HCT116 (cell line): ENCODE measurements at regions not wholly inside any gene's neighbourhood (a gene's known extent, or its start where the extent isn't known, plus 50 kb on each side); places are given as distances from the start of the nearest gene placed in this dataset.

Experiments
- ATAC-seq: fragments of 200-7000 bp; cut with Tn5 transposase; 2 replicates; pipeline ENCODE4 v1.9.1; 2020; ENCODE audit warnings: mild to moderate bottlenecking, moderate library complexity
- BruUV-seq: library from RNA; stranded (reverse); fragments of 400-500 nt; replicated peaks from 2 replicates; lab custom pipeline; 2021; lab: Mats Ljungman, UMichigan
- CTCF ChIA-PET: fragments of 300-600 bp; sonication (Branson Sonifier 250); formaldehyde crosslinking; loops from one replicate; lab custom pipeline; 2021; ENCODE audit warnings: antibody characterized with exemption; lab: Charles Lee
- POLR2A ChIA-PET: fragments of 300-600, 350-600 bp; sonication (Branson Sonifier 250); formaldehyde crosslinking; loops from one replicate; lab custom pipeline; 2021; ENCODE audit warnings: antibody characterized with exemption; lab: Charles Lee
- RAD21 ChIA-PET, 2 experiments: fragments of 300-600 bp; sonication (Branson Sonifier 250); formaldehyde crosslinking; loops; one replicate each; lab custom pipeline; 2023; ENCODE audit warnings: low total read pairs in 2 of 2; ENCODE audit not compliant: uncharacterized antibody in 2 of 2, unreplicated experiment in 2 of 2, low non-redundant PET in 1 of 2; lab: Charles Lee
- DNase-seq: peaks from one replicate; pipeline ENCODE4 v3.0.0-alpha.2; 2010; ENCODE audit warnings: low read depth, low spot score
- H2AFZ ChIP-seq: fragments of 200-600 bp; shearing (Covaris generic), sonication (generic); 2 replicates; pipeline ENCODE4 v1.6.1; 2017; ENCODE audit warnings: low read depth, mixed run types, mixed read lengths, antibody characterized with exemption, low read length; ENCODE audit not compliant: poor library complexity, severe bottlenecking
- H3K27ac ChIP-seq: 2 replicates; pipeline ENCODE4 v1.5.1; 2012; ENCODE audit warnings: low read depth, low read length
- H3K27me3 ChIP-seq: fragments of 200-600 bp; sonication (generic); 2 replicates; pipeline ENCODE4 v1.6.1; 2016; ENCODE audit warnings: mixed run types, low read length, mixed read lengths; ENCODE audit not compliant: insufficient read depth
- H3K36me3 ChIP-seq, 2 experiments: fragments of 200-500 bp in 1 of 2; fragments of 200-600 bp in 1 of 2; sonication (Bioruptor generic) in 1 of 2; sonication (generic) in 1 of 2; 2 replicates each; pipeline versions ENCODE4 v1.5.1 to v1.6.1; 2014 to 2016; ENCODE audit warnings: low read length in 2 of 2, inconsistent platforms in 1 of 2, mixed read lengths in 1 of 2, mixed run types in 1 of 2; ENCODE audit not compliant: insufficient read depth in 2 of 2, control insufficient read depth in 1 of 2
- H3K4me1 ChIP-seq, 2 experiments: fragments of 200-600 bp in 1 of 2; sonication (generic) in 1 of 2; 2 replicates each; pipeline versions ENCODE4 v1.5.1 to v1.6.1; 2012 to 2017; ENCODE audit warnings: low read length in 2 of 2, inconsistent platforms in 1 of 2, mild to moderate bottlenecking in 1 of 2, mixed read lengths in 1 of 2, mixed run types in 1 of 2, moderate library complexity in 1 of 2; ENCODE audit not compliant: insufficient read depth in 2 of 2, control insufficient read depth in 1 of 2
- H3K4me2 ChIP-seq: fragments of 200-600 bp; sonication (generic); 2 replicates; pipeline ENCODE4 v1.6.1; 2017; ENCODE audit warnings: mixed run types, low read length, mixed read lengths
- H3K4me3 ChIP-seq, 2 experiments: fragments of 200-600 bp in 1 of 2; sonication (generic) in 1 of 2; replicated peaks in 1 of 2; 2 replicates each; pipeline ENCODE4 v1.5.1; 2011 to 2016; ENCODE audit warnings: low read length in 2 of 2, control low read depth in 1 of 2, low read depth in 1 of 2, mild to moderate bottlenecking in 1 of 2, mixed read lengths in 1 of 2, mixed run types in 1 of 2
- H3K79me2 ChIP-seq: fragments of 200-600 bp; sonication (generic); 2 replicates; pipeline ENCODE4 v1.6.1; 2017; ENCODE audit warnings: mild to moderate bottlenecking, mixed run types, low read length, moderate library complexity, mixed read lengths; ENCODE audit not compliant: insufficient read depth
- H3K9ac ChIP-seq: fragments of 200-600 bp; sonication (generic); 2 replicates; pipeline ENCODE4 v1.6.1; 2016; ENCODE audit warnings: low read length, mixed read lengths
- H3K9me2 ChIP-seq: fragments of 200-600 bp; sonication (generic), shearing (Covaris generic); 2 replicates; pipeline ENCODE4 v1.6.1; 2017; ENCODE audit warnings: mixed run types, mild to moderate bottlenecking, moderate library complexity; ENCODE audit not compliant: insufficient read depth
- H3K9me3 ChIP-seq, 2 experiments: fragments of 200-500 bp in 1 of 2; fragments of 200-600 bp in 1 of 2; sonication (Bioruptor generic) in 1 of 2; sonication (generic) in 1 of 2; 2 replicates each; pipeline ENCODE4 v1.6.1; 2014 to 2017; ENCODE audit warnings: low read length in 2 of 2, mixed read lengths in 2 of 2, inconsistent platforms in 1 of 2, low read depth in 1 of 2, mild to moderate bottlenecking in 1 of 2, mixed run types in 1 of 2, moderate library complexity in 1 of 2; ENCODE audit not compliant: control insufficient read depth in 1 of 2, insufficient read depth in 1 of 2
- H4K20me1 ChIP-seq: fragments of 200-600 bp; sonication (generic), shearing (Covaris generic); 2 replicates; pipeline ENCODE4 v1.6.1; 2017; ENCODE audit warnings: mixed run types, mild to moderate bottlenecking, moderate library complexity; ENCODE audit not compliant: insufficient read depth
- ATF3 ChIP-seq: IDR thresholded peaks from 2 replicates; pipeline ENCODE4 v1.6.1; 2012
- EZH2 ChIP-seq: fragments of 200-600 bp; sonication (generic); IDR thresholded peaks from 2 replicates; pipeline ENCODE4 v1.6.1; 2017; ENCODE audit warnings: antibody characterized with exemption, mixed run types
- JUND ChIP-seq: IDR thresholded peaks from 2 replicates; pipeline ENCODE4 v1.6.1; 2012
- SIN3A ChIP-seq: IDR thresholded peaks from 2 replicates; pipeline ENCODE4 v1.6.1; 2012; ENCODE audit warnings: low read depth
- SRF ChIP-seq: IDR thresholded peaks from 2 replicates; pipeline ENCODE4 v1.6.1; 2012; ENCODE audit warnings: low read depth
- ZBTB33 ChIP-seq: IDR thresholded peaks from 2 replicates; pipeline ENCODE4 v1.6.1; 2011; ENCODE audit warnings: mild to moderate bottlenecking, low read length, moderate library complexity; ENCODE audit not compliant: insufficient replicate concordance; ENCODE audit errors: extremely low read depth
- ZFX ChIP-seq: fragments of 450-650 bp; IDR thresholded peaks from 2 replicates; pipeline ENCODE4 v1.6.1; 2017
- ZNF274 ChIP-seq: fragments of 200-500 bp; sonication (Bioruptor generic); IDR thresholded peaks from 2 replicates; pipeline ENCODE4 v1.6.1; 2014; ENCODE audit warnings: mild to moderate bottlenecking, low read depth, low read length, inconsistent platforms
- intact Hi-C: fragments of 100-400 bp; cut with micrococcal nuclease; formaldehyde crosslinking; loops from 2 replicates; pipeline ENCODE4 v1.10.0; 2022
- TF ChIP-seq, protein P1 (sequence below): IDR thresholded peaks from 2 replicates; pipeline ENCODE4 v1.6.1; 2012
- TF ChIP-seq, protein P2 (sequence below): IDR thresholded peaks from 2 replicates; pipeline ENCODE4 v1.6.1; 2012; ENCODE audit warnings: low read depth

- Histone ChIP-seq H3K27me3 (no peaks in the 10 kb centered on the region), H3K9me3 (no peaks in the 10 kb centered on the region), H3K9me2 (no peaks in the 10 kb centered on the region), H3K79me2 (no peaks in the 10 kb centered on the region), H3K4me1 (no peaks in the 10 kb centered on the region), H3K36me3 (no peaks in the 10 kb centered on the region), H3K4me2 (no peak overlapping the region), H3K4me3 (no peak overlapping the region), H3K9ac (no peak overlapping the region), H2AFZ (no peak overlapping the region), H3K27ac (no peak overlapping the region), H4K20me1 (no peaks in the 10 kb centered on the region)
- RAD21 ChIA-PET: no interaction called here
- no peak for ATAC-seq
- TF ChIP-seq SIN3A (no peak), SRF (no peak), ZBTB33 (no peak), ZNF274 (no peak), ZFX (no peak), ATF3 (no peak), JUND (no peak), EZH2 (no peak)
- TF ChIP-seq, protein P1, sequence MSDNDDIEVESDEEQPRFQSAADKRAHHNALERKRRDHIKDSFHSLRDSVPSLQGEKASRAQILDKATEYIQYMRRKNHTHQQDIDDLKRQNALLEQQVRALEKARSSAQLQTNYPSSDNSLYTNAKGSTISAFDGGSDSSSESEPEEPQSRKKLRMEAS: no peak
- TF ChIP-seq, protein P2, sequence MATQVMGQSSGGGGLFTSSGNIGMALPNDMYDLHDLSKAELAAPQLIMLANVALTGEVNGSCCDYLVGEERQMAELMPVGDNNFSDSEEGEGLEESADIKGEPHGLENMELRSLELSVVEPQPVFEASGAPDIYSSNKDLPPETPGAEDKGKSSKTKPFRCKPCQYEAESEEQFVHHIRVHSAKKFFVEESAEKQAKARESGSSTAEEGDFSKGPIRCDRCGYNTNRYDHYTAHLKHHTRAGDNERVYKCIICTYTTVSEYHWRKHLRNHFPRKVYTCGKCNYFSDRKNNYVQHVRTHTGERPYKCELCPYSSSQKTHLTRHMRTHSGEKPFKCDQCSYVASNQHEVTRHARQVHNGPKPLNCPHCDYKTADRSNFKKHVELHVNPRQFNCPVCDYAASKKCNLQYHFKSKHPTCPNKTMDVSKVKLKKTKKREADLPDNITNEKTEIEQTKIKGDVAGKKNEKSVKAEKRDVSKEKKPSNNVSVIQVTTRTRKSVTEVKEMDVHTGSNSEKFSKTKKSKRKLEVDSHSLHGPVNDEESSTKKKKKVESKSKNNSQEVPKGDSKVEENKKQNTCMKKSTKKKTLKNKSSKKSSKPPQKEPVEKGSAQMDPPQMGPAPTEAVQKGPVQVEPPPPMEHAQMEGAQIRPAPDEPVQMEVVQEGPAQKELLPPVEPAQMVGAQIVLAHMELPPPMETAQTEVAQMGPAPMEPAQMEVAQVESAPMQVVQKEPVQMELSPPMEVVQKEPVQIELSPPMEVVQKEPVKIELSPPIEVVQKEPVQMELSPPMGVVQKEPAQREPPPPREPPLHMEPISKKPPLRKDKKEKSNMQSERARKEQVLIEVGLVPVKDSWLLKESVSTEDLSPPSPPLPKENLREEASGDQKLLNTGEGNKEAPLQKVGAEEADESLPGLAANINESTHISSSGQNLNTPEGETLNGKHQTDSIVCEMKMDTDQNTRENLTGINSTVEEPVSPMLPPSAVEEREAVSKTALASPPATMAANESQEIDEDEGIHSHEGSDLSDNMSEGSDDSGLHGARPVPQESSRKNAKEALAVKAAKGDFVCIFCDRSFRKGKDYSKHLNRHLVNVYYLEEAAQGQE: no peak
- BruUV-seq: no TSS peak
- no peak for DNase-seq
- POLR2A ChIA-PET: no interaction called here
- CTCF ChIA-PET: no interaction called here
- intact Hi-C loops: loop anchor here (10.0 kb wide), 1 partner anchor 914 kb away; no protein-coding TSS in a partner anchor
These were observed 79.6 kb upstream of the ANKRD1 start for GRCh38 chr10:91000470-91000869.
